Adrenal gland (tissue), 9 donors: ENCODE measurements at regions not wholly inside any gene's neighbourhood (a gene's known extent, or its start where the extent isn't known, plus 50 kb on each side); places are given as distances from the start of the nearest gene placed in this dataset.
A peak's percentile ranks its signal among the peaks of the same experiment; 100 is the strongest.

Experiments
- DNase-seq, 7 donors: peaks; one replicate each; pipeline ENCODE4 v3.0.0-alpha.2; 2019 to 2020
- H3K27ac ChIP-seq, 5 donors: fragments of 200-600 bp; sonication (generic) in 4 of 5; 1 replicate in 3 of 5; 2 replicates in 2 of 5; pipeline versions ENCODE4 v1.5.1 to v1.8.0; 2016 to 2020; ENCODE audit warnings: mild to moderate bottlenecking in 1 of 5
- H3K27me3 ChIP-seq: fragments of 200-600 bp; 2 replicates; pipeline ENCODE4 v1.8.0; 2021
- H3K36me3 ChIP-seq, 2 donors: fragments of 200-600 bp; replicated peaks in 1 of 2; 1 replicate in 1 of 2; 2 replicates in 1 of 2; pipeline versions ENCODE4 v1.5.1 to v1.8.0; 2018 to 2022
- H3K4me1 ChIP-seq, 2 donors: fragments of 200-600 bp; replicated peaks in 1 of 2; 1 replicate in 1 of 2; 2 replicates in 1 of 2; pipeline versions ENCODE4 v1.5.1 to v1.8.0; 2018 to 2021
- H3K4me3 ChIP-seq, 4 donors: fragments of 200-600 bp; sonication (generic) in 3 of 4; one replicate each; pipeline ENCODE4 v1.5.1; 2016 to 2018
- H3K9me3 ChIP-seq, 3 donors: fragments of 200-600 bp; sonication (generic) in 1 of 3; replicated peaks in 1 of 3; 1 replicate in 2 of 3; 2 replicates in 1 of 3; pipeline versions ENCODE4 v1.5.1 to v1.8.0; 2016 to 2021
- CTCF ChIP-seq, 6 experiments: fragments of 450-650 bp in 4 of 6; fragments of 200-600 bp in 2 of 6; sonication (generic) in 1 of 6; IDR thresholded peaks; 1 replicate in 5 of 6; 2 replicates in 1 of 6; pipeline versions ENCODE4 v1.5.1 to v1.8.0; 2016 to 2021; ENCODE audit warnings: antibody characterized with exemption in 6 of 6, mild to moderate bottlenecking in 2 of 6, moderate library complexity in 1 of 6
- POLR2A ChIP-seq, 2 donors: fragments of 450-650 bp; IDR thresholded peaks; one replicate each; pipeline ENCODE4 v1.6.1; 2017; ENCODE audit warnings: antibody characterized with exemption in 2 of 2, mild to moderate bottlenecking in 2 of 2, moderate library complexity in 1 of 2
- WGBS, 4 donors: extraction: QIAGEN DNeasy Blood & Tissue Kit in 2 of 4; methylation state at CpG; one replicate each; pipeline versions ENCODE4 v1.1.5 to v1.1.7; 2013 to 2017; 5-methylcytosine and 5-hydroxymethylcytosine counted together
- intact Hi-C, 2 donors: fragments of 100-400 bp; cut with DNase I; formaldehyde crosslinking; loops; one replicate each; pipeline versions ENCODE4 v1.14.1 to v1.15.0; 2022 to 2023
- donor health status: healthy with polysubstance abuse.
- donor health status: Bipolar disorder and iron deficiency.
- donor health status: DM: yes; HTN: yes; CAD: no.
- donor health status: DM: no; HTN: no; CAD: no.
- donor health status: DM: no; HTN: no; CAD: no.

GRCh38 chr10:131841661-131842139 is 59.1 kb upstream of the PPP2R2D start:
- Histone ChIP-seq H3K36me3 (no peaks in the 10 kb centered on the region), H3K27ac (no peak overlapping the region), H3K4me1 (no peaks in the 10 kb centered on the region), H3K27me3 (no peaks in the 10 kb centered on the region), H3K4me3 (no peak overlapping the region), H3K9me3 (no peaks in the 10 kb centered on the region)
- TF ChIP-seq CTCF (IDR thresholded peaks at IDR 0.05) = no peak
- intact Hi-C loops = no loop called here
- DNase-seq = peak in 3 of 7 donors; percentile 4 to 11 (median 10)
- WGBS, 4 donors = 78 to 87% (median 82%) methylated on average over 10 to 19 of the region's 19 CpGs

GRCh38 chr10:131842351-131843088 is 58.3 kb upstream of the PPP2R2D start:
- intact Hi-C loops = no loop called here
- Histone ChIP-seq H3K9me3 (no peaks in the 10 kb centered on the region), H3K4me1 (no peaks in the 10 kb centered on the region), H3K36me3 (no peaks in the 10 kb centered on the region), H3K4me3 (no peak overlapping the region), H3K27ac (no peak overlapping the region), H3K27me3 (no peaks in the 10 kb centered on the region)
- TF ChIP-seq POLR2A (IDR thresholded peaks at IDR 0.05) = no peak
- no peak for TF ChIP-seq CTCF (IDR thresholded peaks at IDR 0.05)
- WGBS, 4 donors = 78 to 85% (median 82%) methylated on average over 6 to 14 of the region's 14 CpGs
- peak in 2 of 7 donors; percentile 4 to 9 for DNase-seq

GRCh38 chr10:131843089-131843595 is 57.7 kb upstream of the PPP2R2D start:
- no peak for TF ChIP-seq POLR2A (IDR thresholded peaks at IDR 0.05)
- Histone ChIP-seq H3K4me3 (no peak overlapping the region), H3K9me3 (no peaks in the 10 kb centered on the region), H3K36me3 (no peaks in the 10 kb centered on the region), H3K4me1 (no peaks in the 10 kb centered on the region), H3K27ac (no peak overlapping the region), H3K27me3 (no peaks in the 10 kb centered on the region)
- peak in 2 of 7 donors; percentile 5 to 9 for DNase-seq
- WGBS, 4 donors = 85 to 96% (median 89%) methylated on average over 7 to 8 of the region's 8 CpGs
- intact Hi-C loops = no loop called here

GRCh38 chr10:131843881-131844284 is 56.9 kb upstream of the PPP2R2D start:
- peak in 3 of 7 donors; percentile 0 to 4 (median 4) for DNase-seq
- WGBS, 4 donors = 92 to 95% (median 93%) methylated on average over 12 to 16 of the region's 16 CpGs
- no peak for TF ChIP-seq CTCF (IDR thresholded peaks at IDR 0.05)
- TF ChIP-seq POLR2A (IDR thresholded peaks at IDR 0.05) = no peak
- H3K27me3 ChIP-seq = no peaks in the 10 kb centered on the region
- H3K4me1 ChIP-seq = no peaks in the 10 kb centered on the region
- H3K27ac ChIP-seq = no peak overlapping the region
- H3K9me3 ChIP-seq = no peaks in the 10 kb centered on the region
- no peaks in the 10 kb centered on the region for H3K36me3 ChIP-seq
- no peak overlapping the region for H3K4me3 ChIP-seq
- intact Hi-C loops = no loop called here
